ENCODE measurements at regions not wholly inside any gene's neighbourhood (a gene's known extent, or its start where the extent isn't known, plus 50 kb on each side); places are given as distances from the start of the nearest gene placed in this dataset.

- TF ChIP-seq, protein P1, sequence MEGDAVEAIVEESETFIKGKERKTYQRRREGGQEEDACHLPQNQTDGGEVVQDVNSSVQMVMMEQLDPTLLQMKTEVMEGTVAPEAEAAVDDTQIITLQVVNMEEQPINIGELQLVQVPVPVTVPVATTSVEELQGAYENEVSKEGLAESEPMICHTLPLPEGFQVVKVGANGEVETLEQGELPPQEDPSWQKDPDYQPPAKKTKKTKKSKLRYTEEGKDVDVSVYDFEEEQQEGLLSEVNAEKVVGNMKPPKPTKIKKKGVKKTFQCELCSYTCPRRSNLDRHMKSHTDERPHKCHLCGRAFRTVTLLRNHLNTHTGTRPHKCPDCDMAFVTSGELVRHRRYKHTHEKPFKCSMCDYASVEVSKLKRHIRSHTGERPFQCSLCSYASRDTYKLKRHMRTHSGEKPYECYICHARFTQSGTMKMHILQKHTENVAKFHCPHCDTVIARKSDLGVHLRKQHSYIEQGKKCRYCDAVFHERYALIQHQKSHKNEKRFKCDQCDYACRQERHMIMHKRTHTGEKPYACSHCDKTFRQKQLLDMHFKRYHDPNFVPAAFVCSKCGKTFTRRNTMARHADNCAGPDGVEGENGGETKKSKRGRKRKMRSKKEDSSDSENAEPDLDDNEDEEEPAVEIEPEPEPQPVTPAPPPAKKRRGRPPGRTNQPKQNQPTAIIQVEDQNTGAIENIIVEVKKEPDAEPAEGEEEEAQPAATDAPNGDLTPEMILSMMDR (IDR thresholded peaks at IDR 0.05; ENCODE audit: low read depth, low read length), result no peak
- no peak for TF ChIP-seq POLR2A (IDR thresholded peaks at IDR 0.05; ENCODE audit: extremely low read depth, insufficient read length)
Measured at GRCh38 chr3:34150992-34151391, 352.6 kb downstream of the PDCD6IP start.
